Colonic mucosa (tissue), 4 donors: ENCODE measurements at regions not wholly inside any gene's neighbourhood (a gene's known extent, or its start where the extent isn't known, plus 50 kb on each side); places are given as distances from the start of the nearest gene placed in this dataset.
A peak's percentile ranks its signal among the peaks of the same experiment; 100 is the strongest.

ENCODE experiments used
- DNase-seq: peaks from one replicate; pipeline ENCODE4 v3.0.0-alpha.2; 2020
- H3K27ac ChIP-seq: fragments of 200-600 bp; one replicate; pipeline ENCODE4 v1.8.0; 2021
- H3K27me3 ChIP-seq: fragments of 200-600 bp; one replicate; pipeline ENCODE4 v1.8.0; 2021
- H3K36me3 ChIP-seq: fragments of 200-600 bp; one replicate; pipeline ENCODE4 v1.8.0; 2021
- H3K4me1 ChIP-seq: fragments of 200-600 bp; one replicate; pipeline ENCODE4 v1.8.0; 2021; ENCODE audit warnings: mild to moderate bottlenecking
- H3K4me3 ChIP-seq: fragments of 200-600 bp; one replicate; pipeline ENCODE4 v1.8.0; 2021
- H3K9ac ChIP-seq, 2 donors: one replicate each; pipeline ENCODE4 v1.7.0; 2013; ENCODE audit warnings: control low read depth in 2 of 2, low read depth in 2 of 2, low read length in 2 of 2
- H3K9me3 ChIP-seq: fragments of 200-600 bp; one replicate; pipeline ENCODE4 v1.8.0; 2021
- intact Hi-C: fragments of 100-400 bp; cut with DNase I; formaldehyde crosslinking; loops from one replicate; pipeline ENCODE4 v1.14.1; 2022
- TF ChIP-seq, protein P1 (sequence below): fragments of 200-600 bp; IDR thresholded peaks from one replicate; pipeline ENCODE4 v1.8.0; 2022; ENCODE audit warnings: antibody characterized with exemption, mild to moderate bottlenecking
- donor health status: healthy.
- donor health status: DM: no; HTN: no; CAD: no.
- donor health status: DM: no; HTN: no; CAD: no.

- H3K9me3 ChIP-seq: no peaks in the 10 kb centered on the region
- no peaks in the 10 kb centered on the region for H3K4me1 ChIP-seq
- no peaks in the 10 kb centered on the region for H3K27me3 ChIP-seq
- TF ChIP-seq, protein P1, sequence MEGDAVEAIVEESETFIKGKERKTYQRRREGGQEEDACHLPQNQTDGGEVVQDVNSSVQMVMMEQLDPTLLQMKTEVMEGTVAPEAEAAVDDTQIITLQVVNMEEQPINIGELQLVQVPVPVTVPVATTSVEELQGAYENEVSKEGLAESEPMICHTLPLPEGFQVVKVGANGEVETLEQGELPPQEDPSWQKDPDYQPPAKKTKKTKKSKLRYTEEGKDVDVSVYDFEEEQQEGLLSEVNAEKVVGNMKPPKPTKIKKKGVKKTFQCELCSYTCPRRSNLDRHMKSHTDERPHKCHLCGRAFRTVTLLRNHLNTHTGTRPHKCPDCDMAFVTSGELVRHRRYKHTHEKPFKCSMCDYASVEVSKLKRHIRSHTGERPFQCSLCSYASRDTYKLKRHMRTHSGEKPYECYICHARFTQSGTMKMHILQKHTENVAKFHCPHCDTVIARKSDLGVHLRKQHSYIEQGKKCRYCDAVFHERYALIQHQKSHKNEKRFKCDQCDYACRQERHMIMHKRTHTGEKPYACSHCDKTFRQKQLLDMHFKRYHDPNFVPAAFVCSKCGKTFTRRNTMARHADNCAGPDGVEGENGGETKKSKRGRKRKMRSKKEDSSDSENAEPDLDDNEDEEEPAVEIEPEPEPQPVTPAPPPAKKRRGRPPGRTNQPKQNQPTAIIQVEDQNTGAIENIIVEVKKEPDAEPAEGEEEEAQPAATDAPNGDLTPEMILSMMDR: no peak
- no peaks in the 10 kb centered on the region for H3K36me3 ChIP-seq
- intact Hi-C loops: no loop called here
- no peak overlapping the region for H3K9ac ChIP-seq
- no peak overlapping the region for H3K4me3 ChIP-seq
- H3K27ac ChIP-seq: no peak overlapping the region
- DNase-seq: no peak
These were observed 290.3 kb upstream of the ONECUT1 start for GRCh38 chr15:53080484-53080883.

- H3K36me3 ChIP-seq: no peaks in the 10 kb centered on the region
- H3K9ac ChIP-seq: no peak overlapping the region
- no peak overlapping the region for H3K4me3 ChIP-seq
- no peaks in the 10 kb centered on the region for H3K9me3 ChIP-seq
- intact Hi-C loops: no loop called here
- H3K27me3 ChIP-seq: no peaks in the 10 kb centered on the region
- TF ChIP-seq, protein P1: no peak
- H3K4me1 ChIP-seq: no peaks in the 10 kb centered on the region
- H3K27ac ChIP-seq: no peak overlapping the region
- no peak for DNase-seq
These were observed 284.1 kb upstream of the ONECUT1 start for GRCh38 chr15:53074221-53074620.

DNA sequence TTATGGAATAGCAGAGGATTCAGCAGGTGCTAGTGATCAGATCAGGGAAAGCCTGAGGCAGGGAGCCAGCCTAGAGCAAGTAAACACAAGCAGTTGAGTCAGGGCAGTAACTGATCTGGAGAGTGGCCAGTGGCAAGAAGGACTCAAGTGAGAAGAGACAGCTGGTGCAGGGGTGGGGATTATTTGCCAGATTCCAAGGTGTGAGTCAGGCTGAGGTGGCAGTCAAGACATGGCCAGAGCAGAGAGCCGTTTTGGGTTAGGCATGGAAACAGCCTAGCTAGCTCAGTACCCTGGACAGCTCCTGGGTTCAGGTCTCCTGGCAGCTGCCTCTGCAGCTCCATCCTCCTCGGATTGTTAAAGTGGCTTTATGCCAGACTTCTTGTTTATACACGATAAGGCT, 281.9 kb upstream of the ONECUT1 start:
- Histone ChIP-seq H3K4me3 (no peak overlapping the region), H3K27ac (no peak overlapping the region), H3K9ac (no peak overlapping the region), H3K4me1 (no peaks in the 10 kb centered on the region), H3K9me3 (no peaks in the 10 kb centered on the region), H3K36me3 (no peaks in the 10 kb centered on the region), H3K27me3 (no peaks in the 10 kb centered on the region)
- intact Hi-C loops: no loop called here
- peak; percentile 56 for DNase-seq
- TF ChIP-seq, protein P1: no peak

DNA sequence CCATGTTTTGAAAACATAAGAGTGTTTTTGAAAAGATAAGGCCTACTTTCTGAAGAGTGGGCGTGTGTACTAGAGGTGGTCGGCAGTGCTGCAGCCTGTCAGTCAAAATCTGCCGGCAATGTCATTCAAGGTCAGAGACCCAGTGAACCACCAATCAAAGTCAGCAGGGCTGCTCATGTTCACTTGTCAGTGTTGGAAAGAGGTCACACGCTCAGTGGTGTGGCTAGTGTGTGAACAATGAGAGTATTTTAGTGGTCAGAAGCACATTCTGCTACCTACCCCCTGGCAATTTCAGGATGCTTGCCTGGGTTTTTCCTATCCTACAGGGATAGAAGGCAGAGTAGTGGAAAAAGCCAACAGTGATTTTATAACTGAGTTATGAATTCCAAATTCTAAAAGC, 278.5 kb upstream of the ONECUT1 start:
- no peaks in the 10 kb centered on the region for H3K27me3 ChIP-seq
- no peaks in the 10 kb centered on the region for H3K4me1 ChIP-seq
- no peaks in the 10 kb centered on the region for H3K9me3 ChIP-seq
- H3K4me3 ChIP-seq: no peak overlapping the region
- TF ChIP-seq, protein P1: no peak
- DNase-seq: no peak
- no peak overlapping the region for H3K27ac ChIP-seq
- H3K9ac ChIP-seq: no peak overlapping the region
- intact Hi-C loops: no loop called here
- no peaks in the 10 kb centered on the region for H3K36me3 ChIP-seq

- H3K4me1 ChIP-seq: no peaks in the 10 kb centered on the region
- TF ChIP-seq, protein P1: no peak
- intact Hi-C loops: no loop called here
These were observed 269.3 kb upstream of the ONECUT1 start for GRCh38 chr15:53059273-53060043.

More at GRCh38 chr15:53059273-53060043, 269.3 kb upstream of the ONECUT1 start:
- DNase-seq: no peak
- Histone ChIP-seq H3K27ac (no peak overlapping the region), H3K36me3 (no peaks in the 10 kb centered on the region), H3K27me3 (no peaks in the 10 kb centered on the region), H3K9me3 (no peaks in the 10 kb centered on the region), H3K4me3 (no peak overlapping the region), H3K9ac (no peak overlapping the region)
